Neural cell (in vitro differentiated cells): ENCODE measurements at regions not wholly inside any gene's neighbourhood (a gene's known extent, or its start where the extent isn't known, plus 50 kb on each side); places are given as distances from the start of the nearest gene placed in this dataset.

Experiments
- H2AFZ ChIP-seq: fragments of 200-600, 300-800 bp; sonication (generic), shearing (Covaris generic); 2 replicates; pipeline ENCODE4 v1.6.0; 2014; ENCODE audit warnings: low read depth, mild to moderate bottlenecking, antibody characterized with exemption, low read length, moderate library complexity
- H3F3A ChIP-seq: fragments of 200-600 bp; shearing (Covaris generic); 2 replicates; pipeline ENCODE4 v1.6.1; 2016; ENCODE audit warnings: mild to moderate bottlenecking, moderate library complexity, mixed read lengths, antibody characterized with exemption, low read length; ENCODE audit not compliant: insufficient read depth, poor library complexity, severe bottlenecking
- H3K27ac ChIP-seq: fragments of 200-600, 300-800 bp; sonication (generic), shearing (Covaris generic); 2 replicates; pipeline ENCODE4 v1.5.1; 2014; ENCODE audit warnings: mild to moderate bottlenecking, low read length, moderate library complexity
- H3K27me3 ChIP-seq: fragments of 300-800, 200-600 bp; sonication (generic), shearing (Covaris generic); 2 replicates; pipeline ENCODE4 v1.6.0; 2014; ENCODE audit warnings: mild to moderate bottlenecking, low read depth, low read length, moderate library complexity; ENCODE audit not compliant: insufficient read depth
- H3K36me3 ChIP-seq: fragments of 300-800, 200-600 bp; sonication (generic), shearing (Covaris generic); 2 replicates; pipeline ENCODE4 v1.5.1; 2014; ENCODE audit warnings: mild to moderate bottlenecking, antibody characterized with exemption, low read length, moderate library complexity; ENCODE audit not compliant: insufficient read depth
- H3K4me2 ChIP-seq: fragments of 300-800, 200-600 bp; sonication (generic), shearing (Covaris generic); 2 replicates; pipeline ENCODE4 v1.6.0; 2014; ENCODE audit warnings: mild to moderate bottlenecking, low read length
- H3K4me3 ChIP-seq: fragments of 300-800, 200-600 bp; sonication (generic), shearing (Covaris generic); 2 replicates; pipeline ENCODE4 v1.5.1; 2014; ENCODE audit warnings: mild to moderate bottlenecking, low read length, moderate library complexity
- H3K79me2 ChIP-seq: fragments of 200-600 bp; shearing (Covaris generic); replicated peaks from 2 replicates; pipeline ENCODE4 v1.6.0; 2014; ENCODE audit warnings: mild to moderate bottlenecking, low read length, moderate library complexity; ENCODE audit not compliant: insufficient read depth
- H3K9ac ChIP-seq: fragments of 300-800, 200-600 bp; sonication (generic), shearing (Covaris generic); 2 replicates; pipeline ENCODE4 v1.6.1; 2016; ENCODE audit warnings: mild to moderate bottlenecking, low read length, mixed read lengths
- H3K9me2 ChIP-seq: fragments of 200-600 bp; shearing (Covaris generic); 2 replicates; pipeline ENCODE4 v1.6.1; 2016; ENCODE audit warnings: mild to moderate bottlenecking, low read length, mixed read lengths; ENCODE audit not compliant: insufficient read depth
- H3K9me3 ChIP-seq: fragments of 200-600, 300-800 bp; sonication (generic), shearing (Covaris generic); 2 replicates; pipeline ENCODE4 v1.6.1; 2016; ENCODE audit warnings: mild to moderate bottlenecking, mixed run types, low read length, moderate library complexity, mixed read lengths
- H4K20me1 ChIP-seq: fragments of 200-600 bp; shearing (Covaris generic); 2 replicates; pipeline ENCODE4 v1.6.1; 2016; ENCODE audit warnings: mild to moderate bottlenecking, mixed run types; ENCODE audit not compliant: insufficient read depth
- EP300 ChIP-seq: fragments of 450-650 bp; conservative IDR thresholded peaks from 2 replicates; pipeline ENCODE4 v1.6.1; 2014; ENCODE audit warnings: antibody characterized with exemption, mild to moderate bottlenecking, moderate library complexity; ENCODE audit not compliant: poor library complexity, severe bottlenecking
- EZH2 ChIP-seq: fragments of 200-600, 300-800 bp; shearing (Covaris generic), sonication (generic); IDR thresholded peaks from 2 replicates; pipeline ENCODE4 v1.6.1; 2014; ENCODE audit warnings: antibody characterized with exemption, low read length, borderline replicate concordance, mild to moderate bottlenecking; ENCODE audit not compliant: insufficient read depth, poor library complexity, severe bottlenecking
- MXI1 ChIP-seq: fragments of 450-650 bp; conservative IDR thresholded peaks from 2 replicates; pipeline ENCODE4 v1.6.1; 2014; ENCODE audit warnings: antibody characterized with exemption, mild to moderate bottlenecking; ENCODE audit not compliant: poor library complexity, severe bottlenecking
- POLR2AphosphoS5 ChIP-seq: IDR thresholded peaks from 2 replicates; pipeline ENCODE4 v1.6.1; 2012
- RAD21 ChIP-seq: fragments of 450-650 bp; conservative IDR thresholded peaks from 2 replicates; pipeline ENCODE4 v1.6.1; 2014; ENCODE audit warnings: antibody characterized with exemption, mild to moderate bottlenecking, moderate library complexity
- SMC3 ChIP-seq: fragments of 450-650 bp; conservative IDR thresholded peaks from 2 replicates; pipeline ENCODE4 v1.6.1; 2014; ENCODE audit warnings: antibody characterized with exemption, mild to moderate bottlenecking, moderate library complexity; ENCODE audit not compliant: poor library complexity
- TAF1 ChIP-seq: IDR thresholded peaks from 2 replicates; pipeline ENCODE4 v1.6.1; 2012; ENCODE audit warnings: low read depth
- TF ChIP-seq, protein P1 (sequence below): fragments of 450-650 bp; IDR thresholded peaks from 2 replicates; pipeline ENCODE4 v1.5.1; 2014; ENCODE audit warnings: antibody characterized with exemption, mild to moderate bottlenecking, moderate library complexity; ENCODE audit not compliant: poor library complexity, severe bottlenecking
- TF ChIP-seq, protein P2 (sequence below): IDR thresholded peaks from 2 replicates; pipeline ENCODE4 v1.6.1; 2012; ENCODE audit warnings: borderline replicate concordance

DNA sequence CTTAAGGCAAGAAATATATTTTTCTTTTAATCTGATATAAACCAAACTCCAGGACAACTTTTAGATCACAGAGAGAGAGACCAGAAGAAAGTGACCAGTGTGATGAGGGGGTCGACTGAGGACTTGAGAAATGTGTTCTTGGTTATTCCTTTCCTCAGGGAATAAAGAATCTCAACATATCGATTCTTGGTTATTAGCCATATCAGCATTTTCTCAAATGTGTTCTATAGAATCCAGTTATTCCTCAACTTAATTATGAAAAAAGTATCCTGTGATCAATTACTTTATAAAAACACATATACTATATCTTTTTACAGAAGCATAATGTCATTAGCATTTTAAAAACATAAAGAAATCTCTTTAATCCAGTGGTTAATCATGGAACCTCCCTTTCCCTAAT lies 222.1 kb upstream of the FAM3C start:
- Histone ChIP-seq H3K9me3 (no peaks in the 10 kb centered on the region), H3K27ac (no peak overlapping the region), H3K27me3 (no peaks in the 10 kb centered on the region), H3K9me2 (no peaks in the 10 kb centered on the region), H3F3A (no peaks in the 10 kb centered on the region), H3K36me3 (no peaks in the 10 kb centered on the region), H3K79me2 (no peaks in the 10 kb centered on the region), H3K4me3 (no peak overlapping the region), H4K20me1 (no peaks in the 10 kb centered on the region), H3K4me2 (no peak overlapping the region), H2AFZ (no peak overlapping the region), H3K9ac (no peak overlapping the region)
- TF ChIP-seq MXI1 (no peak), POLR2AphosphoS5 (no peak), EZH2 (no peak), TAF1 (no peak), SMC3 (no peak), RAD21 (no peak), EP300 (no peak)
- TF ChIP-seq, protein P1, sequence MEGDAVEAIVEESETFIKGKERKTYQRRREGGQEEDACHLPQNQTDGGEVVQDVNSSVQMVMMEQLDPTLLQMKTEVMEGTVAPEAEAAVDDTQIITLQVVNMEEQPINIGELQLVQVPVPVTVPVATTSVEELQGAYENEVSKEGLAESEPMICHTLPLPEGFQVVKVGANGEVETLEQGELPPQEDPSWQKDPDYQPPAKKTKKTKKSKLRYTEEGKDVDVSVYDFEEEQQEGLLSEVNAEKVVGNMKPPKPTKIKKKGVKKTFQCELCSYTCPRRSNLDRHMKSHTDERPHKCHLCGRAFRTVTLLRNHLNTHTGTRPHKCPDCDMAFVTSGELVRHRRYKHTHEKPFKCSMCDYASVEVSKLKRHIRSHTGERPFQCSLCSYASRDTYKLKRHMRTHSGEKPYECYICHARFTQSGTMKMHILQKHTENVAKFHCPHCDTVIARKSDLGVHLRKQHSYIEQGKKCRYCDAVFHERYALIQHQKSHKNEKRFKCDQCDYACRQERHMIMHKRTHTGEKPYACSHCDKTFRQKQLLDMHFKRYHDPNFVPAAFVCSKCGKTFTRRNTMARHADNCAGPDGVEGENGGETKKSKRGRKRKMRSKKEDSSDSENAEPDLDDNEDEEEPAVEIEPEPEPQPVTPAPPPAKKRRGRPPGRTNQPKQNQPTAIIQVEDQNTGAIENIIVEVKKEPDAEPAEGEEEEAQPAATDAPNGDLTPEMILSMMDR: no peak
- TF ChIP-seq, protein P2, sequence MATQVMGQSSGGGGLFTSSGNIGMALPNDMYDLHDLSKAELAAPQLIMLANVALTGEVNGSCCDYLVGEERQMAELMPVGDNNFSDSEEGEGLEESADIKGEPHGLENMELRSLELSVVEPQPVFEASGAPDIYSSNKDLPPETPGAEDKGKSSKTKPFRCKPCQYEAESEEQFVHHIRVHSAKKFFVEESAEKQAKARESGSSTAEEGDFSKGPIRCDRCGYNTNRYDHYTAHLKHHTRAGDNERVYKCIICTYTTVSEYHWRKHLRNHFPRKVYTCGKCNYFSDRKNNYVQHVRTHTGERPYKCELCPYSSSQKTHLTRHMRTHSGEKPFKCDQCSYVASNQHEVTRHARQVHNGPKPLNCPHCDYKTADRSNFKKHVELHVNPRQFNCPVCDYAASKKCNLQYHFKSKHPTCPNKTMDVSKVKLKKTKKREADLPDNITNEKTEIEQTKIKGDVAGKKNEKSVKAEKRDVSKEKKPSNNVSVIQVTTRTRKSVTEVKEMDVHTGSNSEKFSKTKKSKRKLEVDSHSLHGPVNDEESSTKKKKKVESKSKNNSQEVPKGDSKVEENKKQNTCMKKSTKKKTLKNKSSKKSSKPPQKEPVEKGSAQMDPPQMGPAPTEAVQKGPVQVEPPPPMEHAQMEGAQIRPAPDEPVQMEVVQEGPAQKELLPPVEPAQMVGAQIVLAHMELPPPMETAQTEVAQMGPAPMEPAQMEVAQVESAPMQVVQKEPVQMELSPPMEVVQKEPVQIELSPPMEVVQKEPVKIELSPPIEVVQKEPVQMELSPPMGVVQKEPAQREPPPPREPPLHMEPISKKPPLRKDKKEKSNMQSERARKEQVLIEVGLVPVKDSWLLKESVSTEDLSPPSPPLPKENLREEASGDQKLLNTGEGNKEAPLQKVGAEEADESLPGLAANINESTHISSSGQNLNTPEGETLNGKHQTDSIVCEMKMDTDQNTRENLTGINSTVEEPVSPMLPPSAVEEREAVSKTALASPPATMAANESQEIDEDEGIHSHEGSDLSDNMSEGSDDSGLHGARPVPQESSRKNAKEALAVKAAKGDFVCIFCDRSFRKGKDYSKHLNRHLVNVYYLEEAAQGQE: no peak

DNA sequence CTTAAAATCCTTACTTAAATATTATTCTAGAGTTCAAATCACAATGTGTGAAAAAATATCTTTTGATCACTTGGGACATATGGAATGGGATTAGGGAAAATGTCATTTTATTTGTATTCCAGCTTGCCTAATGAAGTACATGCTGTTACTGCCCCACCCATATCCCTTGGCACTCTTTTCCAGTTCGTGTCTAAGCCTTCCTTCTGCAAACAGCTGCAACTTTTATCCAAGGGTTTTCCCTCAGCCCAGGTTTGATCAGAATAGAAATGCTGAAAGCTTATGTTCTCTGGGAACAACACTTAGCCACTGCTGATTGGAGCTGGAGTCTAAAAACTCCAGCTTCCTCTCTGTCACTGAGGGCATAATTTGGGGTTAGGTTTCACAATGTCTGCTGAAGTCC lies 214.1 kb upstream of the FAM3C start:
- H3K27me3 ChIP-seq: no peaks in the 10 kb centered on the region
- no peak overlapping the region for H3K27ac ChIP-seq
- no peak for TF ChIP-seq TAF1
- TF ChIP-seq POLR2AphosphoS5: no peak
- no peak for TF ChIP-seq EZH2
- TF ChIP-seq, protein P2: no peak
- no peak for TF ChIP-seq SMC3
- no peak for TF ChIP-seq EP300
- TF ChIP-seq RAD21: no peak
- TF ChIP-seq, protein P1: no peak
- TF ChIP-seq MXI1: no peak
- H4K20me1 ChIP-seq: no peaks in the 10 kb centered on the region
- H3F3A ChIP-seq: no peaks in the 10 kb centered on the region
- no peak overlapping the region for H3K4me3 ChIP-seq
- no peaks in the 10 kb centered on the region for H3K79me2 ChIP-seq
- no peaks in the 10 kb centered on the region for H3K9me2 ChIP-seq
- no peaks in the 10 kb centered on the region for H3K9me3 ChIP-seq
- no peak overlapping the region for H2AFZ ChIP-seq
- no peak overlapping the region for H3K4me2 ChIP-seq
- H3K36me3 ChIP-seq: no peaks in the 10 kb centered on the region
- H3K9ac ChIP-seq: no peak overlapping the region
